ENCODE measurements at regions not wholly inside any gene's neighbourhood (a gene's known extent, or its start where the extent isn't known, plus 50 kb on each side); places are given as distances from the start of the nearest gene placed in this dataset.
A peak's percentile ranks its signal among the peaks of the same experiment; 100 is the strongest.

DNA sequence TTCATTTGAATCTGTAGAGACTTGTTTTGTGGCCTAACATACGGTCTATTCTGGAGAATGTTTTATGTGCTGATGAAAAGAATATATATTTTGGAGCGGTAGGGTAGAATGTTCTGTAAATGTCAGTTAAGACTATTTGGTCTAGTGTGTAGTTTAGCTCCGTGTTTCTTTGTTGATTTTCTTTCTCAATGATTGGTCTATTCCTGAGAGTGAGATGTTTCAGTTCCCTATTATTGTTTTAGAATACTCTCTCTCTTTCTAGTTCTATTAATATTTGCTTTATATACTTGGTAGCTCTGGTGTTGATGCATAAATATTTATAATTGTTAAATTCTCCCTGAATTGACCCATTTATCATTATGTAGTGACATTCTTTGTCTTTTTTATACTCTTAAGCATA is 236.5 kb downstream of the GLUD2 start:
- DNase-seq (ENCODE audit: low read depth) = no peak
- TF ChIP-seq, protein P1, sequence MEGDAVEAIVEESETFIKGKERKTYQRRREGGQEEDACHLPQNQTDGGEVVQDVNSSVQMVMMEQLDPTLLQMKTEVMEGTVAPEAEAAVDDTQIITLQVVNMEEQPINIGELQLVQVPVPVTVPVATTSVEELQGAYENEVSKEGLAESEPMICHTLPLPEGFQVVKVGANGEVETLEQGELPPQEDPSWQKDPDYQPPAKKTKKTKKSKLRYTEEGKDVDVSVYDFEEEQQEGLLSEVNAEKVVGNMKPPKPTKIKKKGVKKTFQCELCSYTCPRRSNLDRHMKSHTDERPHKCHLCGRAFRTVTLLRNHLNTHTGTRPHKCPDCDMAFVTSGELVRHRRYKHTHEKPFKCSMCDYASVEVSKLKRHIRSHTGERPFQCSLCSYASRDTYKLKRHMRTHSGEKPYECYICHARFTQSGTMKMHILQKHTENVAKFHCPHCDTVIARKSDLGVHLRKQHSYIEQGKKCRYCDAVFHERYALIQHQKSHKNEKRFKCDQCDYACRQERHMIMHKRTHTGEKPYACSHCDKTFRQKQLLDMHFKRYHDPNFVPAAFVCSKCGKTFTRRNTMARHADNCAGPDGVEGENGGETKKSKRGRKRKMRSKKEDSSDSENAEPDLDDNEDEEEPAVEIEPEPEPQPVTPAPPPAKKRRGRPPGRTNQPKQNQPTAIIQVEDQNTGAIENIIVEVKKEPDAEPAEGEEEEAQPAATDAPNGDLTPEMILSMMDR (conservative IDR thresholded peaks at IDR 0.05; ENCODE audit: low read length) = no peak
- H3K4me3 ChIP-seq (ENCODE audit: low read length) = no peak overlapping the region

DNA sequence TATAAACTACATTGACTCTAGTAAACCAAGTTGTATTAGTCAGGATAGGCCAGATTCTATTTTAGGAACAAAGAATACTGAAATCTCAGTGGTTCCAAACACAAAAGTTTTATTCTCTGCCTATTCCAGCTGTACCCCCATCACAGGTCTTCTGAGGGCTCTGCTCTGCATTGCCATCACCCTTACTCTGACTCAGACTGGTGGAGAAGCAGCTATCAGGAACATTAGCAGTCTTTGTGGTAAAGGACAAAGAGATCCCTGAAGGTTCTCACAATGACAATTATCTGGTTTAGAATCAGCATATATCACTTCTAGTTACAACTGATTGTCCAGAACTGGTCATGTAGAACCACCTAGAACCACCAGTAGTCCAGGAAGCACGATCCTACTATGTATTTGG is 251.1 kb downstream of the GLUD2 start:
- DNase-seq (ENCODE audit: low read depth) = no peak
- H3K4me3 ChIP-seq (ENCODE audit: low read length) = no peak overlapping the region
- TF ChIP-seq, protein P1 (conservative IDR thresholded peaks at IDR 0.05; ENCODE audit: low read length) = no peak

DNA sequence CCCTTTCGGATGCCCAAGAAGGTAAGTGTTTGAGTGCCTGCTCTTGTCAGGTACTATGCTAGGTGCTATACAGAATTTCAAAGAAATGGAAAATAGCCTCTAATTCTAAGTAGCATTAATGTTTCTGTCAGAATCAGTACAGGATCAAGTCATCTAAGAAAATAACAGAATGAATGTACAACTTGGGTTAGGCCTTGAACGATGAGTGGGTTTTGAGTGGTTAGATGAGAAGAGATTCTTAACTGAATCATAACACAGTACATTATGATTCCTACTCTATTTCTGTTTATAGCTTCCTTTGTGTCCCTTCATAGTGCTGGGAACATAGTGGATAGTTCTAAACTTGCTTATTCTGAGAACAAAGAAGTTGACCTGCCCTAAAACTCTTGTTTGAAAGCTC is 253.9 kb downstream of the GLUD2 start:
- TF ChIP-seq, protein P1 (conservative IDR thresholded peaks at IDR 0.05; ENCODE audit: low read length) = no peak
- no peak for DNase-seq (ENCODE audit: low read depth)
- no peak overlapping the region for H3K4me3 ChIP-seq (ENCODE audit: low read length)

DNA sequence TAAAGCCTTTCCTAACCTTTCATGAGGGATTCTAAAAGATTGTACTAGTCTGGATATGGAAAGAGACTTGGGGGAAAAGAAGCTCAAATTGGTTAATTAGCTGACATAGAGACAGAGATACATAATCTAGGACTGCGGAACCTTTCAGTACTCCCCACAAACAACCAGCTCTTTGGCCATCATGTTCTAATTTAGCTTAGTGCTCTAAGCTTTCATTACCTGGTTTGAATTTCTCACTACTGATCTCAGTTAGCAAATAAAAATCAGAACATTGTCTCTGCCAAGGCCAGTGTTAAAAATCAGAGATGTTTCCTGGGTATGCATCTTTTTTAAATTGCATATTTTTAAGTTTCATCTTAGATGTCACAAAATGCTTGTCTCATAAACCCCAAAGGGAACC is 254.4 kb downstream of the GLUD2 start:
- TF ChIP-seq, protein P1 (conservative IDR thresholded peaks at IDR 0.05; ENCODE audit: low read length) = no peak
- H3K4me3 ChIP-seq (ENCODE audit: low read length) = no peak overlapping the region
- DNase-seq (ENCODE audit: low read depth) = no peak

DNA sequence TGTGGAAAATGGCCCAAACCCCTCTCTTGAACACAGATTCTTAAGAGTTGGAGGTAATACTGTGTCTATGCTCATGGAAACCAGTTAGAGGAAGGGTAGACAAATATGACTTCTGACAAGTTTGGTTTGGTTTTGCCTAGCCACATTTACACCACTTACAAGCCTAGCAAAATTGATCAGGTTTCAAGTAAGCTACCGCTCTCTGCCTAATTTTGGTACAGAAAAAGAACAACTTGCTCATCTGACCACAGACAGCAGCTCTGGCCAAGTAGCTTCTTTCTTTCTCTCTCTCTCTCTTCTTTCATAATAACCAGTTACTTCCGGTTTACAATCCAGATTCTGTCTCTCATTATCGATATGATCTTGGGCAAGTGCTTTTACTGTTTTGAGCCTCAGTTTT is 260.0 kb downstream of the GLUD2 start:
- H3K4me3 ChIP-seq (ENCODE audit: low read length) = no peak overlapping the region
- TF ChIP-seq, protein P1 (conservative IDR thresholded peaks at IDR 0.05; ENCODE audit: low read length) = no peak
- peak; percentile 33 for DNase-seq (ENCODE audit: low read depth)

DNA sequence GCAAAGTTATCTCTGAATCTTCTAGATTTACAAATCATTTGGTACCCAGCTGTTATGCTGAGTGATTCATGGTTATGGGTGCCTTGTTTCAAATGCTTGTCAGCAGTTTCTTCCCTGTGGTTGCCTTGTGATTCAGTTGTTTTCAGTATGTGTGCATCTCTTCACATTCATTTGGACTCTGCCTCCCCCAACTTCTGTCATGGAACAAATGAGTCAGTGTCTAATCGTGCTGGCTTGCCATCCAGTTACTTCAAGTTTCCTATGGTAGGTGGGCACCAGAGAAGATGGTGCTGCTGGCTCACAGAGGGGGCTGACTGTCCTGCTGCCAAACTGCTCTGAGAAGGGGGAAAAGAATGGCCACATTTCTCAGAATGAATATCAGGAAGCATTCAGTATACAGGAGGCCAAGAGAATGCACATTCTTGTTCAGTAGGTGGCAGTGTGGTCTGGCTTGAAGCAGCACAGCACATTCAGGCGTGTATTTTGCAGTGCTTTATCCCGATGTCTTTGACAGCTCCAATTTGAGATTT is 260.9 kb downstream of the GLUD2 start:
- TF ChIP-seq, protein P1 (conservative IDR thresholded peaks at IDR 0.05; ENCODE audit: low read length) = peak; percentile 61
- DNase-seq (ENCODE audit: low read depth) = peak; percentile 73
- H3K4me3 ChIP-seq (ENCODE audit: low read length) = no peak overlapping the region

DNA sequence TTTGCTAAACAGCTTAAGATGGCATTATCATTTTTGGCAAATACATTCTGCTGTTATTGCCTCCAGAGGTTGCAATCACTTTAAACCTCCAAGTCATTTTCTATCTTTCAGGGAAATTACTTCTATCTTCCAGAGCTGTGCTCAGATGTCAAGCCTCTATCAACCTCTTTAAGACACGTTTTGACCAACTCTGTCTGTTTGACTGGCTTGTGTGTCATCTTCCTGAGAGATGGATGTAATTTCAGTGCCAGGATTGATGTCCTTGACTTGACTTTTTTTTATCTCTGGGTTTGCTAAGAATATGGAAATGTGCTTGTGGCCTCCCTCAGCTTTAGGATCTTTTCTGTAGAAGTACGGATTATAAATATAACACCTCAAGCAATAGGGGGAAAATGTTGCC is 263.4 kb downstream of the GLUD2 start:
- DNase-seq (ENCODE audit: low read depth) = no peak
- H3K4me3 ChIP-seq (ENCODE audit: low read length) = no peak overlapping the region
- TF ChIP-seq, protein P1 (conservative IDR thresholded peaks at IDR 0.05; ENCODE audit: low read length) = no peak

All from AG10803 (cell line).